Panc1 (cell line): ENCODE measurements at regions not wholly inside any gene's neighbourhood (a gene's known extent, or its start where the extent isn't known, plus 50 kb on each side); places are given as distances from the start of the nearest gene placed in this dataset.

Experiments used
- ATAC-seq: fragments of 200-7000 bp; cut with Tn5 transposase; 2 replicates; pipeline ENCODE4 v1.9.1; 2020; ENCODE audit warnings: mild to moderate bottlenecking, moderate library complexity
- BruUV-seq: library from RNA; stranded (reverse); fragments of 400-500 nt; replicated peaks from 2 replicates; lab custom pipeline; 2021; lab: Mats Ljungman, UMichigan
- CTCF ChIA-PET: fragments of 300-600 bp; sonication (Branson Sonifier 250); formaldehyde crosslinking; loops from one replicate; lab custom pipeline; 2022; ENCODE audit warnings: antibody characterized with exemption; lab: Charles Lee
- POLR2A ChIA-PET: fragments of 300-600 bp; sonication (Branson Sonifier 250); formaldehyde crosslinking; loops from one replicate; lab custom pipeline; 2022; ENCODE audit warnings: antibody characterized with exemption; lab: Charles Lee
- DNase-seq: peaks from one replicate; pipeline ENCODE4 v3.0.0-alpha.2; 2010; ENCODE audit warnings: low read depth, low spot score
- H3K27ac ChIP-seq: 2 replicates; pipeline ENCODE4 v1.5.1; 2011; ENCODE audit warnings: mild to moderate bottlenecking, low read length, inconsistent platforms
- H3K27me3 ChIP-seq: fragments of 200-500 bp; sonication (Bioruptor generic); 2 replicates; pipeline ENCODE4 v1.6.0; 2014; ENCODE audit warnings: low read length, inconsistent platforms; ENCODE audit not compliant: control insufficient read depth, insufficient read depth
- H3K36me3 ChIP-seq: fragments of 200-500 bp; sonication (Bioruptor generic); 2 replicates; pipeline ENCODE4 v1.5.1; 2014; ENCODE audit warnings: inconsistent platforms, mild to moderate bottlenecking, low read length, moderate library complexity; ENCODE audit not compliant: control insufficient read depth, insufficient read depth
- H3K4me1 ChIP-seq: 2 replicates; pipeline ENCODE4 v1.5.1; 2011; ENCODE audit warnings: inconsistent platforms, mild to moderate bottlenecking, low read length, moderate library complexity; ENCODE audit not compliant: control insufficient read depth, insufficient read depth
- H3K4me3 ChIP-seq, 2 experiments: 2 replicates each; pipeline ENCODE4 v1.5.1; 2011 to 2012; ENCODE audit warnings: low read depth in 2 of 2, low read length in 2 of 2, mild to moderate bottlenecking in 2 of 2, inconsistent platforms in 1 of 2, moderate library complexity in 1 of 2
- H3K9me3 ChIP-seq: fragments of 200-500 bp; sonication (Bioruptor generic); 2 replicates; pipeline ENCODE4 v1.5.1; 2014; ENCODE audit warnings: low read depth, mild to moderate bottlenecking, inconsistent platforms, low read length, moderate library complexity; ENCODE audit not compliant: control insufficient read depth, insufficient read depth
- CTCF ChIP-seq: fragments of 450-650 bp; IDR thresholded peaks from 2 replicates; pipeline ENCODE4 v1.5.1; 2017; ENCODE audit warnings: mild to moderate bottlenecking
- POLR2AphosphoS5 ChIP-seq: IDR thresholded peaks from 2 replicates; pipeline ENCODE4 v1.6.1; 2012; ENCODE audit warnings: mild to moderate bottlenecking, low read depth, low read length, moderate library complexity
- REST ChIP-seq, 2 experiments: IDR thresholded peaks; 2 replicates each; pipeline ENCODE4 v1.6.1; 2011 to 2012; ENCODE audit warnings: low read depth in 2 of 2, control low read depth in 1 of 2, low read length in 1 of 2, mild to moderate bottlenecking in 1 of 2, moderate library complexity in 1 of 2; ENCODE audit not compliant: insufficient read depth in 1 of 2
- SIN3A ChIP-seq: IDR thresholded peaks from 2 replicates; pipeline ENCODE4 v1.6.1; 2012; ENCODE audit warnings: low read depth, mild to moderate bottlenecking, low read length, moderate library complexity, borderline replicate concordance; ENCODE audit not compliant: insufficient read depth
- TCF7L2 ChIP-seq: IDR thresholded peaks from 2 replicates; pipeline ENCODE4 v1.6.1; 2011; ENCODE audit warnings: mild to moderate bottlenecking, low read depth, low read length, inconsistent platforms
- in situ Hi-C: cut with HindIII; loops from 2 replicates; pipeline ENCODE4 v1.10.0; 2016; ENCODE audit warnings: low sequenced_read_pairs, low pct_unique_long_range_greater_than_20kb
- intact Hi-C: fragments of 100-400 bp; cut with micrococcal nuclease; formaldehyde crosslinking; loops from one replicate; pipeline ENCODE4 v1.10.0; 2022; ENCODE audit not compliant: unreplicated experiment

- ATAC-seq (no peak), DNase-seq (no peak)
- Histone ChIP-seq H3K4me1 (no peaks in the 10 kb centered on the region), H3K27me3 (no peaks in the 10 kb centered on the region), H3K9me3 (no peaks in the 10 kb centered on the region), H3K36me3 (no peaks in the 10 kb centered on the region), H3K27ac (no peak overlapping the region), H3K4me3 (no peak overlapping the region)
- in situ Hi-C loops (no loop called here), intact Hi-C loops (no loop called here)
- TF ChIP-seq CTCF (no peak), POLR2AphosphoS5 (no peak), TCF7L2 (no peak), SIN3A (no peak), REST (IDR thresholded peaks at IDR 0.05; ENCODE audit: insufficient read depth in 1 of 2, low read depth in 2 of 2, low read length in 1 of 2) (no peak)
- POLR2A ChIA-PET, result no interaction called here
- no TSS peak for BruUV-seq
- CTCF ChIA-PET, result no interaction called here
Measured at GRCh38 chr5:17069995-17070511, 134.0 kb upstream of the MYO10 start.

GRCh38 chr5:17070647-17071046 is 134.6 kb upstream of the MYO10 start:
- DNase-seq, result no peak
- ChIA-PET POLR2A (no interaction called here), CTCF (no interaction called here)
- Histone ChIP-seq H3K27ac (no peak overlapping the region), H3K27me3 (no peaks in the 10 kb centered on the region), H3K9me3 (no peaks in the 10 kb centered on the region), H3K36me3 (no peaks in the 10 kb centered on the region), H3K4me3 (no peak overlapping the region), H3K4me1 (no peaks in the 10 kb centered on the region)
- intact Hi-C loops (no loop called here), in situ Hi-C loops (no loop called here)
- no peak for ATAC-seq
- BruUV-seq, result no TSS peak
- TF ChIP-seq TCF7L2 (no peak), CTCF (no peak), REST (IDR thresholded peaks at IDR 0.05; ENCODE audit: insufficient read depth in 1 of 2, low read depth in 2 of 2, low read length in 1 of 2) (no peak), POLR2AphosphoS5 (no peak), SIN3A (no peak)
